ENCODE measurements at regions not wholly inside any gene's neighbourhood (a gene's known extent, or its start where the extent isn't known, plus 50 kb on each side); places are given as distances from the start of the nearest gene placed in this dataset.

DNA sequence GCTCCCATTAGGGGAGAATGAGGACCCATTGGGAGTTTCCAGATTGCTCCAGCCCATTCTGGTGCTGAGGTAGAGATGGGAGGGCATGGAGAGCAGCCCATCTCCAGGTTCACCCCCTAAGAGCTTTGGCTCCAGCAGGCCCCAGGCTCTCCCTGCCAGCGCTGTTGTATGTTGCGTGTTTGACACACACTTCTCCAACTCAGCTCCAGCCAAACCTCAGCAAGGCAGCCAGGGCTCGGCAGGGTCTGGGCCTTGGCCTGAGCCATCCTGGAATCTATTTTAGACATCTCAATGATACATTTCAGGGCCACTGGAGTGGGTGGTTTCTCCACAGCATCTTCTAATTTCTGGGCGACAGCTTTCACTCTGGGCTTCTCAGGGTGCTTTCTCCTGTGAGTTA is 117.0 kb downstream of the NAV1 start:
- TF ChIP-seq ZFX (IDR thresholded peaks at IDR 0.05), result no peak
- TF ChIP-seq, protein P1, sequence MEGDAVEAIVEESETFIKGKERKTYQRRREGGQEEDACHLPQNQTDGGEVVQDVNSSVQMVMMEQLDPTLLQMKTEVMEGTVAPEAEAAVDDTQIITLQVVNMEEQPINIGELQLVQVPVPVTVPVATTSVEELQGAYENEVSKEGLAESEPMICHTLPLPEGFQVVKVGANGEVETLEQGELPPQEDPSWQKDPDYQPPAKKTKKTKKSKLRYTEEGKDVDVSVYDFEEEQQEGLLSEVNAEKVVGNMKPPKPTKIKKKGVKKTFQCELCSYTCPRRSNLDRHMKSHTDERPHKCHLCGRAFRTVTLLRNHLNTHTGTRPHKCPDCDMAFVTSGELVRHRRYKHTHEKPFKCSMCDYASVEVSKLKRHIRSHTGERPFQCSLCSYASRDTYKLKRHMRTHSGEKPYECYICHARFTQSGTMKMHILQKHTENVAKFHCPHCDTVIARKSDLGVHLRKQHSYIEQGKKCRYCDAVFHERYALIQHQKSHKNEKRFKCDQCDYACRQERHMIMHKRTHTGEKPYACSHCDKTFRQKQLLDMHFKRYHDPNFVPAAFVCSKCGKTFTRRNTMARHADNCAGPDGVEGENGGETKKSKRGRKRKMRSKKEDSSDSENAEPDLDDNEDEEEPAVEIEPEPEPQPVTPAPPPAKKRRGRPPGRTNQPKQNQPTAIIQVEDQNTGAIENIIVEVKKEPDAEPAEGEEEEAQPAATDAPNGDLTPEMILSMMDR (conservative IDR thresholded peaks at IDR 0.05), result no peak
- no peak overlapping the region for H3K27ac ChIP-seq

DNA sequence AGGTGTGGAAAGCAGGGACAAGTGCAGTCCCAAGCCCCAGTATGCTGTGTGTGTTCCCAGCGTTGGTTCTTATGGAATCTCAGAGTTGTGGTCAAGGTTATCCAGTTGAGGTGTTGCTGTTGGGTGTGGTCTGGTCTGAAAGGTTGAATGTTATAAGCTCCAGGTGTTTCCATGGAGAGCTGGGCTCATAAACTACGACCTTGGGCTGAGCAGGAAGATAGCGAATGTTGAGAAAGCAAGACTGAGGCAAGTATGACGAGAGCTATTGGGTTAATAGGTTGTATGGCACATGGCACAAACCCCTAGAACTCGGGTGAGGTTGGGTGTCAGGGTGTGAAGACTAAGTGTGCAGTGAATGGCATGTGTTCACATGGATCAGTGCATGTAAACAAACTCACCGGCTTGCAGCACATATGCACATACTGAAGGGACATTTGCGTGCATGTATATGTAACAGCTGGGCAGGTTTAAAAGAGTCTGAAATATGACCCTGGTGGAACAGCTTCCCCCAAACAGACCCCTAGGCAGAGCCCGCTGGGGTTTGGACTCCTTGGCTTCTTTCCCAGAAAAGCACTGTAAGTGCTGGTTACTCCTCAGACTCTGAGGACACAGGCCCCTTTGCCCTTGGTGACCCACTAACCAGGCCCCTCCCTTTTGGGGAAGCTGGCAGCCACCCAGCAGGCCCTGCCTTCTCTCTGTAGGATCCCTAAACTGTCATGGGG is 117.5 kb downstream of the NAV1 start:
- TF ChIP-seq, protein P1 (conservative IDR thresholded peaks at IDR 0.05), result no peak
- no peak for TF ChIP-seq ZFX (IDR thresholded peaks at IDR 0.05)
- no peak overlapping the region for H3K27ac ChIP-seq

DNA sequence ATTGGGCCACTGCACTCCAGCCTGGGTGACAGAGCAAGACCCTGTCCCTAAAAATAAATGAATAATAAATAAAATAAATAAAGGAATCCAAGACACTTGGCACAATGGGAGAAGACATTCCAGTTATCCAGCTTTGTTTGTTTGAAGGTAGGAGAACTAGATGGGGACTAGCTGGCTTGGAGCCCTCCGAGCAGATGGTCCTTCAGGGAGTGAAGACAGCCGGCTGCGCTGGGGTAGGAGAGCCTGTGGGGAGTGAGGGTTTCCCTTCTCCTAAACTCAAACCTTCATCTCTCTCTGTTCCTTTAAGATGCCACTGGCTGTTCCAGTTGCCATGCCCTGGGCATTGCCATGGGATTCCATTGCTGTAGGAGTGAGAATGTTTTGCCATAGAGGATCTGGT is 120.6 kb downstream of the NAV1 start:
- no peak overlapping the region for H3K27ac ChIP-seq
- no peak for TF ChIP-seq ZFX (IDR thresholded peaks at IDR 0.05)
- TF ChIP-seq, protein P1 (conservative IDR thresholded peaks at IDR 0.05), result no peak

DNA sequence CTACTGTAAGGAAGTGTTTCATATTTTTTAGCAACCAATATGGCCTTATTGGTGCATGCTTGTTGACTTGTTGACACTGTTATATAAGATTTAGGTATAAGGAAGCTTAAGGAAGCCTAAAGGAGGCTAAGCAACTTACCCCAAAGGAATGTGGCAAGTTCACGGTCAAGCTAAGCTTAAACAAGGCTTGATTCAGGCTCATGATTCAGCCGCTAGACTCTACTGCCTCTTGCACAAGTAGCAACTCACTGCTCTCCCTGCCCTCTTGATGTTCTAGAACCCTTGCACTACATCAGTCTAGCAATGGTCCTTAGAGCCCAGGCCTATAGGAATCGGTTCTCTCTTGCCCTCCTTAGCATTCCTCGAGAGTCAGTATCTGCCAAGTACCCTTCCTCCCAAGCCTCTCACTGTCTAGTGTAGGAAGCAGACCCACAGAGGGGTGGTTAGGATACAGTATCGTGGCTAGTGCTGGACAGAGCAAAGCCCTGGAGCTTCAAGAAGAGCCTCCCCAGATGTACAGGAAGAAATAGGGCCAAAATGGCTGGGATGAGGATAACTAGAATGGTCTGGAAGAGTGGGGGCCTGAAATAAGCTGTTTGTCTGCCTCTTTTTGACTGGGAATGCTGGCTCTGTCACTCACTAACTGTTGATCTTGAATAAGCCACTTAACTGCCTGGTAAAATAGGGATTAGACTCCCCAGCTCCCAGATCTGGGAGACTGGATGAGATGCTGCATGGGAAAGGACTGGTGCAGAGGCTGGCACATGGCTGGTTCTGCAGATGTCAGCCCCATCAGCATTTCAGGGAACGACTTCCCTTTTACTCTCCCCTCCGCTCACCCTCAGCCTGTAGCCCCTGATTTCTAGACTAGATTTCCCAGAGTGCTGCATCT is 122.2 kb downstream of the NAV1 start:
- TF ChIP-seq, protein P1 (conservative IDR thresholded peaks at IDR 0.05), result no peak
- no peak for TF ChIP-seq ZFX (IDR thresholded peaks at IDR 0.05)
- H3K27ac ChIP-seq, result no peak overlapping the region

DNA sequence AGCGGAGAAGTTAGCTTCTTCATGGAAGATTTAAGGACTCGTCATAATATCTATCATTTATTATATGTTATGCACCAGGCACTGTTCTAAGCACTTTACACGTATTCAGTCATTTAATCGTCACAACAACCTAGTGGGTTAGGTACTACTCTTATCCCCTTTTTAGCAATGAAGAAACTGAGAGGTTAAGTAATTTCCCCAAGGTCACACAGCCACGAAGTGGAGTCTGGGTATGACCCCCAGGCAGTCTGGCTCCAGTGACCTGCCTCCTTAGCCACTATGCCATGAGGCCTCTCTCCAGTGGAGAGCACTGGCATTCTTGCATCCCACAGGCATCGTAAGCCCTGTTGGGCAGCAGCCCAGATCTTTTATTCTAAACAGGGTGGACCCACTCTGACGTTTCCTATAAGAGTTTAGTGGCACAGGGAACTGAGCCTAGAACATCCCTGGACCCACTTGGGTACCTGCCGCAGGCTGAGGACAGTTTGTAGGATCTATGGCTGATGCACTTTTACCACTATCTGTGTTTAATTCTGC is 123.0 kb downstream of the NAV1 start:
- no peak for TF ChIP-seq ZFX (IDR thresholded peaks at IDR 0.05)
- TF ChIP-seq, protein P1 (conservative IDR thresholded peaks at IDR 0.05), result no peak
- no peak overlapping the region for H3K27ac ChIP-seq

DNA sequence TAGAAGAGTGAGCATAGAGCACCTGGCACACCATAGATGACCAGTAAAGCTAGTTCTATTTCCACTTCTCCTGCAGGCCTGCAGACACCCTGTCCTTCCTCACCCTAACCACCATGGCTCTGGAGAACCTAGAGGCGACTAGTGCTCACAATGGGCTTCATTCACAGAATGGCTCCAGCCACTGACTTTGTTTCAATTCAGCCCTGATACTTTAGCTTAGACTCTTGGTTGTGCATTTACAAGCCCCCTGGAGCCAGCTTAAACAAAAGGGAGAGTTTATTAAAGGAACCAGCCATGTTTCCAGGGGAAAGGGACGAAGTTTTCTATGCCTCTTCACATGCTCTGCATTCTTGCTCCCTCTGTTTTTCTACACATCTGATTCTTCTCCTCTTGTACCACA is 123.7 kb downstream of the NAV1 start:
- no peak overlapping the region for H3K27ac ChIP-seq
- no peak for TF ChIP-seq ZFX (IDR thresholded peaks at IDR 0.05)
- TF ChIP-seq, protein P1 (conservative IDR thresholded peaks at IDR 0.05), result no peak

All from C4-2B (cell line).